T1000 (cell line): ENCODE measurements at regions not wholly inside any gene's neighbourhood (a gene's known extent, or its start where the extent isn't known, plus 50 kb on each side); places are given as distances from the start of the nearest gene placed in this dataset.

Experiments used
- DNase-seq: peaks from one replicate; lab custom pipeline; 2025; ENCODE audit warnings: mixed read lengths; lab: John Stamatoyannopoulos, UW

GRCh38 chr6:156376091-156376490 is 401.1 kb upstream of the ARID1B start:
- no peak for DNase-seq

- no peak for DNase-seq
Observed at GRCh38 chr6:156359912-156360311, 417.3 kb upstream of the ARID1B start.

GRCh38 chr6:156352861-156353260 is 424.3 kb upstream of the ARID1B start:
- no peak for DNase-seq

- no peak for DNase-seq
Observed at GRCh38 chr6:156351346-156351966, 425.7 kb upstream of the ARID1B start.

- DNase-seq = no peak
Observed at GRCh38 chr6:156350337-156350736, 426.8 kb upstream of the ARID1B start.

- no peak for DNase-seq
Observed at GRCh38 chr6:156348849-156349248, 428.3 kb upstream of the ARID1B start.

- no peak for DNase-seq
Observed at GRCh38 chr6:156348424-156348823, 428.8 kb upstream of the ARID1B start.

GRCh38 chr6:156347656-156348055 is 429.5 kb upstream of the ARID1B start:
- no peak for DNase-seq

- no peak for DNase-seq
Observed at GRCh38 chr6:156347246-156347645, 429.9 kb upstream of the ARID1B start.

- DNase-seq = no peak
Observed at GRCh38 chr6:156345700-156346099, 431.5 kb upstream of the ARID1B start.

- DNase-seq = no peak
Observed at GRCh38 chr6:156344491-156344890, 432.7 kb upstream of the ARID1B start.

- no peak for DNase-seq
Observed at GRCh38 chr6:156337801-156338200, 439.4 kb upstream of the ARID1B start.

- no peak for DNase-seq
Observed at GRCh38 chr6:156336733-156337132, 440.4 kb upstream of the ARID1B start.

GRCh38 chr6:156336089-156336488 is 441.1 kb upstream of the ARID1B start:
- peak; percentile 13 for DNase-seq

- DNase-seq = no peak
Observed at GRCh38 chr6:156334966-156335365, 442.2 kb upstream of the ARID1B start.

- no peak for DNase-seq
Observed at GRCh38 chr6:156319707-156320106, 457.5 kb upstream of the ARID1B start.

- DNase-seq = no peak
Observed at GRCh38 chr6:156316583-156317125, 460.5 kb upstream of the ARID1B start.

GRCh38 chr6:156315146-156315545 is 462.0 kb upstream of the ARID1B start:
- no peak for DNase-seq

GRCh38 chr6:156313037-156313436 is 464.1 kb upstream of the ARID1B start:
- no peak for DNase-seq

- no peak for DNase-seq
Observed at GRCh38 chr6:156311291-156311690, 465.9 kb upstream of the ARID1B start.

GRCh38 chr6:156310701-156311100 is 466.5 kb upstream of the ARID1B start:
- no peak for DNase-seq

GRCh38 chr6:156309017-156309416 is 468.2 kb upstream of the ARID1B start:
- DNase-seq = no peak

GRCh38 chr6:156308604-156309003 is 468.6 kb upstream of the ARID1B start:
- DNase-seq = no peak

GRCh38 chr6:156306531-156306930 is 470.6 kb upstream of the ARID1B start:
- DNase-seq = no peak
